SK-N-MC (cell line): ENCODE measurements at regions not wholly inside any gene's neighbourhood (a gene's known extent, or its start where the extent isn't known, plus 50 kb on each side); places are given as distances from the start of the nearest gene placed in this dataset.

Source experiments
- EZH2 ChIP-seq: fragments of 200-600 bp; sonication (generic); IDR thresholded peaks from one replicate; pipeline ENCODE4 v1.6.1; 2017; ENCODE audit warnings: antibody characterized with exemption
- POLR2AphosphoS5 ChIP-seq: IDR thresholded peaks from 2 replicates; pipeline ENCODE4 v1.6.1; 2012; ENCODE audit warnings: mild to moderate bottlenecking, low read depth, low read length, borderline replicate concordance

- TF ChIP-seq POLR2AphosphoS5 (no peak), EZH2 (no peak)
Observed at GRCh38 chr9:119688547-119688946, 319.3 kb upstream of the BRINP1 start.
